ENCODE measurements at regions not wholly inside any gene's neighbourhood (a gene's known extent, or its start where the extent isn't known, plus 50 kb on each side); places are given as distances from the start of the nearest gene placed in this dataset.
"Not testable (repeated sequence)": the region's sequence is repeated elsewhere in the genome, so short reads cannot be mapped to it uniquely, and the experiment has no call there.

- no peaks in the 10 kb centered on the region for H3K36me3 ChIP-seq (ENCODE audit: control insufficient read depth, low read length)
- no peak overlapping the region for H3K4me2 ChIP-seq (ENCODE audit: low read length)
- H3K27me3 ChIP-seq (ENCODE audit: control insufficient read depth, low read length), result peaks cover 15% of the 10 kb centered on the region
- H3K4me3 ChIP-seq (ENCODE audit: low read length), result no peak overlapping the region
- no peaks in the 10 kb centered on the region for H4K20me1 ChIP-seq (ENCODE audit: control insufficient read depth, insufficient read depth, low read depth, low read length)
- H3K9me3 ChIP-seq (ENCODE audit: control insufficient read depth, insufficient read depth, low read length), result no peaks in the 10 kb centered on the region
- no peaks in the 10 kb centered on the region for H3K9me2 ChIP-seq (replicated peaks; ENCODE audit: control insufficient read depth, low read length)
- no peak overlapping the region for H3K27ac ChIP-seq (ENCODE audit: low read depth, low read length)
- H3K4me1 ChIP-seq (ENCODE audit: control insufficient read depth, low read length), result no peaks in the 10 kb centered on the region
- no peak for TF ChIP-seq EZH2phosphoT487 (IDR thresholded peaks at IDR 0.05; ENCODE audit: borderline replicate concordance, low read length)
- TF ChIP-seq CTCF (IDR thresholded peaks at IDR 0.05; ENCODE audit: low read depth, low read length, poor library complexity, severe bottlenecking), result no peak
- no peaks in the 10 kb centered on the region for H3F3A ChIP-seq (ENCODE audit: control insufficient read depth, insufficient read depth)
- H3K79me2 ChIP-seq (ENCODE audit: control insufficient read depth, low read length), result no peaks in the 10 kb centered on the region
Measured at GRCh38 chr9:97237311-97237786, 70.1 kb upstream of the CCDC180 start.

GRCh38 chr9:97233009-97233400, 74.5 kb upstream of the CCDC180 start:
- not testable (repeated sequence) for H3F3A ChIP-seq (ENCODE audit: control insufficient read depth, insufficient read depth); H3K9me3 ChIP-seq (ENCODE audit: control insufficient read depth, insufficient read depth, low read length); H3K36me3 ChIP-seq (ENCODE audit: control insufficient read depth, low read length); H4K20me1 ChIP-seq (ENCODE audit: control insufficient read depth, insufficient read depth, low read depth, low read length); H3K9me2 ChIP-seq (replicated peaks; ENCODE audit: control insufficient read depth, low read length); H3K4me1 ChIP-seq (ENCODE audit: control insufficient read depth, low read length); H3K4me3 ChIP-seq (ENCODE audit: low read length); H3K27ac ChIP-seq (ENCODE audit: low read depth, low read length); H3K4me2 ChIP-seq (ENCODE audit: low read length); H3K27me3 ChIP-seq (ENCODE audit: control insufficient read depth, low read length); H3K79me2 ChIP-seq (ENCODE audit: control insufficient read depth, low read length)

- not testable (repeated sequence) for H4K20me1 ChIP-seq (ENCODE audit: control insufficient read depth, insufficient read depth, low read depth, low read length); H3K4me2 ChIP-seq (ENCODE audit: low read length); H3K9me2 ChIP-seq (replicated peaks; ENCODE audit: control insufficient read depth, low read length)
Measured at GRCh38 chr9:97232060-97233008, 75.1 kb upstream of the CCDC180 start.

GRCh38 chr9:97222393-97222792, 85.1 kb upstream of the CCDC180 start:
- H3K4me2 ChIP-seq (ENCODE audit: low read length); H3K9me2 ChIP-seq (replicated peaks; ENCODE audit: control insufficient read depth, low read length); H3K27me3 ChIP-seq (ENCODE audit: control insufficient read depth, low read length); H3K36me3 ChIP-seq (ENCODE audit: control insufficient read depth, low read length); H4K20me1 ChIP-seq (ENCODE audit: control insufficient read depth, insufficient read depth, low read depth, low read length); H3K9me3 ChIP-seq (ENCODE audit: control insufficient read depth, insufficient read depth, low read length); H3K4me3 ChIP-seq (ENCODE audit: low read length); H3K79me2 ChIP-seq (ENCODE audit: control insufficient read depth, low read length); H3F3A ChIP-seq (ENCODE audit: control insufficient read depth, insufficient read depth); H3K4me1 ChIP-seq (ENCODE audit: control insufficient read depth, low read length); H3K27ac ChIP-seq (ENCODE audit: low read depth, low read length): not testable (repeated sequence)

More at GRCh38 chr9:97232060-97233008, 75.1 kb upstream of the CCDC180 start:
- not testable (repeated sequence) for H3K9me3 ChIP-seq (ENCODE audit: control insufficient read depth, insufficient read depth, low read length); H3K36me3 ChIP-seq (ENCODE audit: control insufficient read depth, low read length); H3K4me3 ChIP-seq (ENCODE audit: low read length); H3F3A ChIP-seq (ENCODE audit: control insufficient read depth, insufficient read depth); H3K27me3 ChIP-seq (ENCODE audit: control insufficient read depth, low read length); H3K79me2 ChIP-seq (ENCODE audit: control insufficient read depth, low read length); H3K27ac ChIP-seq (ENCODE audit: low read depth, low read length); H3K4me1 ChIP-seq (ENCODE audit: control insufficient read depth, low read length)

GRCh38 chr9:97221478-97222355, 85.7 kb upstream of the CCDC180 start:
- not testable (repeated sequence) for H3K79me2 ChIP-seq (ENCODE audit: control insufficient read depth, low read length); H3K9me3 ChIP-seq (ENCODE audit: control insufficient read depth, insufficient read depth, low read length); H3K4me1 ChIP-seq (ENCODE audit: control insufficient read depth, low read length); H3F3A ChIP-seq (ENCODE audit: control insufficient read depth, insufficient read depth); H3K4me3 ChIP-seq (ENCODE audit: low read length); H3K36me3 ChIP-seq (ENCODE audit: control insufficient read depth, low read length); H3K27me3 ChIP-seq (ENCODE audit: control insufficient read depth, low read length); H3K4me2 ChIP-seq (ENCODE audit: low read length); H3K27ac ChIP-seq (ENCODE audit: low read depth, low read length); H3K9me2 ChIP-seq (replicated peaks; ENCODE audit: control insufficient read depth, low read length); H4K20me1 ChIP-seq (ENCODE audit: control insufficient read depth, insufficient read depth, low read depth, low read length)

Measured in DOHH2 (cell line).